GM19397 (cell line): ENCODE measurements at regions not wholly inside any gene's neighbourhood (a gene's known extent, or its start where the extent isn't known, plus 50 kb on each side); places are given as distances from the start of the nearest gene placed in this dataset.

ENCODE experiments used
- ATAC-seq: cut with Tn5 transposase; IDR thresholded peaks from one replicate; pipeline ENCODE4 v1.9.1; 2021; ENCODE audit warnings: mild to moderate bottlenecking, moderate library complexity; ENCODE audit not compliant: unreplicated experiment

DNA sequence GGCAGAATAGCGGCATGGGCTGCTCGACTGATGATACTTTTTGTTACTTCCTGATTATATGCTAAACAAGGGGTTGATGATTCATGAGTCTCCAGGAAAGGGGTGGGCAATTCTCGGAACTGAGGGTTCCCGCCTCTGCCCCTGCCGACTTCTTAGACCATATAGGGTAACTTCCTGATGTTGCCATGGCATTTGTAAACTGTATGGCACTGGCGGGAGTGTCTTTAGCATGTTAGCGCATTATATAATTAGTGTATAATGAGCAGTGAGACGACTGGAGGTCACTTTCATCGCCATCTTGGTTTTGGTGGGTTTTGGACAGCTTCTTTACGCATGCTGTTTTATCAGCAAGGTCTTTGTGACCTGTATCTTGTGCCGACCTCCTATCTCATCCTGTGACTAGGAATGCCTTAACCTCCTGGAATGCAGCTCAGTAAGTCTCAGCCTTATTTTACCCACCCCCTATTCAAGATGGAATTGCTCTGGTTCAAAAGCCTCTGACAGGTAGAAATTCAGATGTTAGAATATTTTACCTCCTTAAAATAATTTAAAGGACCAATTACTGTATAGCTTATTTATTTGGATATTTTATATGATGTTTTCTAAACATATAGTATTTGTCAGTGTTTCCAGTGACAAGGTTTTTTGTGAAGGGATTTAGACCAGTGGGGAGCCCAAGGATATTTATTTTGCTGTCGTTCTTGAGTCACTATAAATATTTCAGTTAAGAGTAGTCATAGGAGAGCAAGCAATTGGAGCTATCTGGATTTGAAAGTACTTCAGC lies 90.1 kb upstream of the PIK3CG start:
- ATAC-seq = no peak

DNA sequence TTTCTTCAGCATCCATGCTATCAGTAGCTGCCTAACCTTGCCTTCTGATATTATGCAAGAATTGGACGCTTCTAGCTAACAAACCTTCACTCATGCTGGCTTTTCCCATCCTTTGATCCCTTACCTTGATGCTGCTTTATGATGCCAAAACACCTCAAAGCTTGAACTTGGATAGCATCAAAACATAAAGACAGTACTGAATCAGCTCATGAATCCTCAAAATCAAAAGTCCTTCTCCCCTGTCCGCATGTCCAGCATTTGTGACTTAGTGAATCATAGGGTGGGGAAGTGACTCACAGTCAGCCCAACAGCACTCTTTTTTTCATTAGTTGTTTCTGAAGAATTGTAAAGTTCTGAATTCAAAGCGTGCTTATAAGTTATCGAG lies 89.5 kb upstream of the PIK3CG start:
- no peak for ATAC-seq

DNA sequence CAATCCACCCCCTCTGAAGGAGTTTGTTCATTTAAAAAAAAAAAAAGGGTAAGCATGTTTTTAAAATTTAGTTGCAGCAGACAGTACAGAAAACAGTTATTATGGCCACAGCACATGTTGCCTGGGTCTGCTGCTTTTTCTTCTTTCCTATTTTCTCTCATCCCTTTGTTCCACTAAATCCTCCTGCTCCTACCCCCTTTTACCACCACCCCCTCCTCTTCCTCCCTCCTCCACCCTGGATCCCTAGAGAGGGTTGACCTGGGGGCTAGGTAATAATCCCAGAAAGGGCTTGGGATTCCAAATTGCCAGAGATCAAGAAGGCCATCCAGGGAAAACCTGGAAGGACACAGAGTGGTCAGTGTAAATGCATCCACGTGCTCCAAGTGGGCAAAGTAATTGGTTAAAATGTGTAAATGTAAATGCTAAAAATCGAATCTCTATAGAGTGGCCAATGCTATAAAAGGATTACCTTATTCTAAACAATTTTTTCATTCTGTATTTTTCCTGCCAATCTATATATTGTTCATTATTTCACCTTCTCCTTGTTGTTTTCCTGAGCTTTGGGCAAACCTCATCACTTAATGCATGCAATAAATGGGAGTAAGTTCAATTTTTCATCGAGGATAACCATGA lies 89.0 kb upstream of the PIK3CG start:
- ATAC-seq = no peak

DNA sequence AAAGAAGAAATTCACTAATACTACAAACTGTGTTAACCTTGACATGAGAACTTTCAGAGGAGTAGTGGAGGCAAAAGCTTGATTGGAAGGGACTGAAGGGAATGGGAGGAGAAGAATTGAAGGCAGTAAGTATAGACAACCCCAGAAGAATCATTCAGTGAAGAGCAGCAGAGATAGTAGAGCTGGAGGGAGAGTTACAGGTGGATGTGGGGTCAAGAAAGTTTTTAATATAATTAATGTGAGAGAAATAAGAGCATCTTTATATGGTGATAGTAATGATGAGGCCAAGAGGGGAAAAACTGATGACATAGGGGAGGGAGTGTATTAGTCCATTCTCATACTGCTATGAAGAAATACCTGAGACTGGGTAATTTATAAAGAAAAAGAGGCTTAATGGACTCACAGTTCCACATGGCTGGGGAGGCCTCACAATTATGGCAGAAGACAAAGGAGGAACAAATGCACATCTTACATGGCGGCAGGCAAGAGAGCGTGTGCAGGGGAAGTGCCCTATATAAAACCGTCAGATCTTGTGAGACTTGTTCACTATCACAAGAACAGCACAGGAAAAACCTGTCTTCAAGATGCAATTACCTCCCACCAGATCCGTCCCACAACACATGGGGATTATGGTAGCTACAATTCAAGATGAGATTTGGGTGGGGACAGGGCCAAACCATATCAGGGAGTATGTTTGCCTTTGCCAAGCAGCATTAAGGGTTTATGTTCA lies 88.3 kb upstream of the PIK3CG start:
- no peak for ATAC-seq

DNA sequence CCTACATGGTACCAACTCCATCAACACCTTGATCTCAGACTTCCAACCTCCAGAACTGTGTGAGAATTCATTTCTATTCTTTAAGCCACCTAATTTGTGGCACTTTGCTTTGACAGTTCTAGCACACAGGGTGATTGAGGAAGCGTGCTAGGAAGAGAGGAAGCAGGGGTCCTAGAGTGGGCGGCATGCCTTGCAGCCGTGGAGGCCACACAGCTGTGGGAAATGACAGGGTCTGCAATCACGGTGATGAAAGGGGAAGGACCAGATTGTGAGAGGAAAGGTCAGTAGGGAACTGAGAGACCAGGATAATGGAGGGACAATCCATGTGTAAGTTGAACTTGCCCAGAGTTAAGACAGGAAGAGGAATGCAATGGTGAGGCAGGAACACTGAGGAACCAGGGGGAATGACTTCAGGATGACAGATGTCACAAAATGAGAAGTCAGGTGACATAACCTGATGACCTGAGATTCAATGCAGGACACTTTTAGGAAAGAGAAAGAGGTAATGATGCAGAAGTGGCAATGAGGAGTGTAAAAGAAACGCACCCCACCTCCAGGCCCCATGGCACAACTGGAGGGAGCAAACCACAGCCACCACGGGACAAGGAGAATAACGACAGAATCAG lies 87.3 kb upstream of the PIK3CG start:
- no peak for ATAC-seq

DNA sequence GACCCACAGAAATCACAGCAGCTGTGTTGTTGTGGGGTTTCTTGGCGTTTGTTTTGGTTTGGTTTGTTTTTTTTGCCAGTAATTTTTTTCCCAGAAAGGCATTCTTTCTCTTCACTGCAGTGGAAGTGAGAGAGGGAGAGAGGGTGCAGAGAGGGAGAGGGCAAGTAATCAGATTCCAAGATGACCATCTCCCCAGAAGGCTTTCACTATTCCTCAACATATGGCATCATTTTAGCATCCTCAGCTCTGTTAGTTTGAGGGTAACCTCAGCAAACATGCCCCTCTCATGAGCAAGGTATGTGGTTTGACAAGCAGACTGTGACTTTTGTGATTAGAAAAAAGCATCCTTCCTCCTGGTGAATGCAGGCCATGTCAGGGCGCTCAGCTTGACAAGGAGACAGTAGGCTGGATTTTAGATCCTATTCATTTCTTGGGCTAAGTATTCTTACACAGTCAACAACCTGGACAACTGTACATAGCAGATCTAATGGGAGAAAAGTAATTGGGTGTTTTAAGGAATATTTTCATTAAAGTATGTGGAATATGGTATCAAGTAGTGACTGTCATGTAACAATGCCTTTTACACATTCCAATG lies 86.3 kb upstream of the PIK3CG start:
- no peak for ATAC-seq

DNA sequence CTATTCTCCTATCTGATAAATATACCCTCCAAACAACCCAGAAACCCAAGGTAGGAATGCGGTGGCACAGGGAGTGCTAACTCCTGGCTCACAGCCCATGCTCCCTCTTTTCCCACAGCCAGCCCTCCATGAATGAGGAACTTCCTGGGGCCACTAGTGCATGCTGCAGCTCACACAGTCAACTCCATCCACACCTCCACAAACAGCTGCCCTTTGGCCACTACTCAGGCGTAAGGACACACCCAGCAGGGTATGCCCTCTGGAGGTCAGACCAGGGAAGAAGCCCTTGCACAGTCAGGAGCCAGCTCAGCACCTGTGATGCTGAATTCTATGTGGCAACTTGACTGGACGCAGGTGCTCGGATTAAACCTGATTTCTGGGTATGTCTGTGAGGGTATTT lies 85.2 kb upstream of the PIK3CG start:
- ATAC-seq = no peak

DNA sequence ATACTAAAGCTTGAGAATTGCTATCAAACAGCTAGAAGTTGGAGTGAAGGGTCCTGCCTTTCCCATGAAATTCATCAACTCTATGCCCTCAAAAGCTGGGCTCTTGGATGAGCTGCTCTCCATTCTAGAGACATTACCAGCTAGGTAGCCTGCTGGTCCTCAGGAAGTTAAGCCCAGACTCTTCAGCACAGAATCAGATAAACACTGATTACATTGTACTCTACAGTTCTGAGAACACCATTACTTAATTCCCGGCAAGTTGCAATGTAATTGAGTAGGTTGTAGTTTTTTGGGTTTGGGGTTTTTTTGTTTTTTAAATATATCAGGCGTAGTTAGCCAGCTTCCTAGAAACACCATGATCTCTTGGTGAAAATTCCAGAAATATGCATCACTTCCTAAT lies 84.1 kb upstream of the PIK3CG start:
- ATAC-seq = no peak

DNA sequence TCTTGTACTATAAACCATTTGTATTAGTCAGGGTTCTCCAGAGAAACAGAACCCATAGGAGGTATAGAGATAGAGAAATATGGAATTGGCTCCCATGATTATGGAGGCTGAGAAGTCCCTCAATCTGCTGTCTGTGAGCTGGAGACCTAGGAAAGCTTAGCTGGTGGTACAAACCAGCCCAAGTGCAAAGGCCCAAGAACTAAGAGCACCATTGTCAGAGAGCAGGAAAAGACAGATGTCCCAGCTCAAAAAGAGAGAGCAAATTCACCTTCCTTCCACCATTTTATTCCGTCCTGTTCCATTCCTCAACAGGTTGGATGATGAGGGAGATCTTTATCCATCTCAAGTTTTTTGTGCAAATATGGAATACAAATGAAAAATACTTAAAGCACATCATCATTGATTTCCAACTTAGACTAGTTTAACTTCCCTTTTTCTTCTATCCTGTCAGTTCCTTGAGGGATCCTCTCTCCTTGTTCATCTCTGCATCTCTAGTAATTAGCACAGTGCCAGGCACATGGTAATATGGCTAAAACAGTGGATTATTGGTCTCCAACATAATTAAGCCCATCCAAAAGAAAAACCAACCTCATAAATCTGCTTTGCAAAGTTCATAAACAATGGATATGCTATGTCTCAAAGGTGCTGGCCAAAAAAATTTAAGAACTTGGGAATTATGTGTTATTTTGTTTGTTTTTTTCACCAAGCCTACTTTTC lies 83.1 kb upstream of the PIK3CG start:
- ATAC-seq = no peak

DNA sequence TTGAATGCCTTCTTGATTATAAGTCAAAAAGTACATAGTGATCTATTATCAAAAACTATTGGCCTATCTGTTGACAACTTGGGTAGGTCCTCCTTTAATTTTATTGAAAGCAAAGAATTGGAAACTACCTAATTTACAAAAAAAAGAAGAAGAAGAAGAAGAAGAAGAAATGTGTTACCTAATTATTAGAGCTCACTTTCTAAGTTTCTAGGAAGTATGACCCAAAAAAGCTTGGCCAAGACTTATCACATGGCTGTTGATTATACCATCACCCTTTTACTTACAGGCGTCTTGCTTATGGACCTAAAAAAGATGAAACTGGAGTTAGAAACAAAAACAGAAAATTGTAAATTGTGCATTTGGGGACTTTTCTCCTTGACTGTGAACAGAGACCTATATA lies 81.8 kb upstream of the PIK3CG start:
- no peak for ATAC-seq

DNA sequence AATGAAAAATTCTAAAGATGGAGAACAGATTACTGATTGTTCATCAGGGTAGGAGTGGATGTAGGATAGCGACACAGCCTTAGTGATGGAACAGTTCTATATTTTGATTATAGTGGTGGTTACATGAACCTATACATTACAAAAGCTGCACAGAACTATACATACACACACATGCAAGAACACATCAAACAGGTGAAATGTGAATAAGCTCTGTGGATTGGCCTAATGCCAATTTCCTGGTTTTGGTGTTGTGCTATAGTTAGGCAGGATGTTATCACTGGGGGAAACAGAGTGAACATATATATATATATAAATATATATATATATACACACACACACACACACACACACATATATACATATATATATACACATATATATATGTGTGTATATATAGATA lies 76.4 kb upstream of the PIK3CG start:
- no peak for ATAC-seq

DNA sequence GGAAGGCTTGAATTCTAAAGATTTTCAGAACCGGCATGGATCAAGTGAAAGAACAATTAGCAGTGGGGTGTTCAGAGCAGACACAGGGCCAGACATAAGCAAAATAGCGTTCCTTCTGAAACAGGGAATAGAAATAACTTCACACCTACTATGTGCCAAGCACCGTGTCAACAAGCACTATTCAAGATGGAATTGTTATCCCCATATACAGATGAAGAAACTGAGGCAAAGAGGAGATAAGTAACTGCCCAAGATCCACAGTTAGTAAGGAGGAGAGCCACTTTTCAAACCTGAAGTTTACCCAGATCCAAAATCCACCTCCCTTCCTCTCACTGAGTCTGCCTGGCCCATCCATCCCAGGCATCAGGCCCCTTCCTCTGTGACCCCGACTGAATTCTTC lies 73.6 kb upstream of the PIK3CG start:
- no peak for ATAC-seq

DNA sequence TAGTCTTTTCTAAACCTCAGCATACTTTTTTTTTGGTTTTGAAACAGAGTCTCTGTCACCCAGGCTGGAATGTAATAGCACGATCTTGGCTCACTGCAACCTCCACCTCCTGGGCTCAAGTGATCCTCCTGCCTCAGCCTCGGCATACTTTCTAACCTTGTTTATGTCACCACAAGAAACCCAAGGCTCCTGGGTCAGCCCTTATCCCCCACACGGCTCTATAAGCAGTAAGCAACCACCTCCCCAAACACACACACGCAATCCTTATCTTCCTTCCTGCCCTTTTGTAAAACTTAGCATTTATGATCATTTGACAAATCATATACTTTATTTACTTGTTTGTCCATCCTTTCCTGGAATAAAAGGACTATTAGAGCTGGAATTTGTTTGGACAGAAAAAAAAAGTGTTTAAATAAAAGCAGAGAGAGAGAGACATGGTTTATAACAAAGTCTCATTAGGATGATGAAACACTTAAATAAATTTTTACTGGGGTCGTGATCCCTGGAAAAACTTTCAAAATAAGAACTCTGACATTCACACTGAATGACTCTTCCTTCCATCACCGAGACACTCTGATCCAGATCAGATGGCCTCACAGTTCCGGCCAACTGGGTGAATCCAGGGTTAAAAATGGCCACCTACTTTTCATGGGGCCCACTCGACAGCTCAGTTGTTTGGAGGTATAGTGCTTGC lies 72.7 kb upstream of the PIK3CG start:
- no peak for ATAC-seq

DNA sequence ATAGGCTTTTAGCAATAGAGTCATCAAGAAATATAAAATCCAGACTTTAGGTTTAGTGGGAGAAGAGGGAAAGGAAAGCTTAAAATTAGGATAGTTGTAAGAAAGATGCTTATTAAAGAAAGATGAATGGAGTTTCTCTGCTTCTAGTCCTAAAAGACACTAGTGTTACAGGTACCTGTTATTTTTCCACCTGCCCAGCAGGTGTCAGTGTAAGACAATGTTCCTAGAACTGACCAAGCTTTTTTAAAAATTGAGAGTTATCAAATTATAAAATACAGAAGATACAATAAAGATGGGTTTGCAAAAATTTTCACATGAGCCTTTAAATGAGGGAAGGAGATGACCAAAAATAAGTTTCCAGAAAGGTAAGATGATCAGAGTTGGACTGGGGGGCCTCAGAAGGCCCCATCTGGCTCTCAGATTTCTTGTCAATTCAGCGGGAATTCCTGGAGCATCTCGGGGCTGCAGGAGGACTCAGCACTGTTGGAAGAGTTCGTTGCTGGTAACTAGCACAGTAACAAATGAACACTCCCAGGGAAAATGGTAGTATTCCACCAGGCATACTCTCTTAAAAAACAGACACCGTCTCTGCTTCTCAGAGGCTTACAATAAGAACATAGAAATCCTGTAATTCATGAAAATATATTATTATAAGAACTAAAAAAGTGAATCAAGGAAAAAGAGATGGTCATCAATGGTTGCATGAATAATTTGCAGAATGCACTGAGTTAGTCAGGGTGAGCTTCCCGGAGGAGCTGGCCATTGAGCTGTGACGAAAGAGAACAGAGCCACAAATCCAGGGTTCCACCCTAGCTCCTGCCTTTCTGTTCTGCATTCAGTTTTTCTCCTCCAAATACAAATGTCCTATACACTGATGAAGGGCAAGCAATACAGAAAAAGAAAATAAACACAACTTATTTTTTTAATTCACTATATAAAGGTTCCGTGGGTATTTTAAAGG lies 71.8 kb upstream of the PIK3CG start:
- ATAC-seq = no peak

DNA sequence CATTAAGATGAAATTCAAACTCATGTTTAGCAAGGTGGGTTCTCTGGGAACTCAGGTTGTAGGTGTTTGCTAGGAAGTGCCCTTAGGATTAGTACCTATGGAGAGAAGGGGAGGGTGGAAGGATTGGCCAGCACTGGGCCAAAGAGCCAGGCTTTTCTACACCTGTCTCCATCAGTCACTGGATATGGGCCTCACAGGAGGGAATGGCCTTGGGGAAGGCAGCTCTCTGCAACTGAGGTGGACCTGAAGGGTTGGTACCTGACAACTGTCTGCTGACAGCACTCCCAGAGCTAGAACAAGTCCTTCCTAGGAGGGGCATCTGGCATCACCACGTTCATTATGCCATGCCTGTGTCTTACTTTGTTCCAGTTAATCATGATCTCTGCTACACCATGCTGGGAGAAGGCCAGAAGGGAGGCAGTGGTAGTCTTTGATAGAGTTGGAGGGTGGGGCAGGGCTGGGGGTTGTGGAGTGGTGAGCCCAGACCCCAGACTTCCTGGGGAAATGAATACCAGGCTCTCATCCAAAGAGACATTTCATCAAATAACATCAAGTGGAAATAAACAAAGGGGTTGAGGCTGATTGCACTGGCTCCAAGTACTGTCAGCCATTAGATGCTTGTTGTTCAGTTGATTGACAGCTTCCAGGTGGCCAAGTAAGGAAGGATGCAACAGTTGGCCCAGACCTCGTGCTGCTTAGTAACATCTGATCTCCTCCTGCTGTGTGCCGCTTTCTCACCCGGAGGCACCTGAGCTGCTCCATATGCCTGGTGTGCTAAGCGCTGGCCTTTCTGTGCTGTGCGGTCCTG lies 70.6 kb upstream of the PIK3CG start:
- no peak for ATAC-seq

DNA sequence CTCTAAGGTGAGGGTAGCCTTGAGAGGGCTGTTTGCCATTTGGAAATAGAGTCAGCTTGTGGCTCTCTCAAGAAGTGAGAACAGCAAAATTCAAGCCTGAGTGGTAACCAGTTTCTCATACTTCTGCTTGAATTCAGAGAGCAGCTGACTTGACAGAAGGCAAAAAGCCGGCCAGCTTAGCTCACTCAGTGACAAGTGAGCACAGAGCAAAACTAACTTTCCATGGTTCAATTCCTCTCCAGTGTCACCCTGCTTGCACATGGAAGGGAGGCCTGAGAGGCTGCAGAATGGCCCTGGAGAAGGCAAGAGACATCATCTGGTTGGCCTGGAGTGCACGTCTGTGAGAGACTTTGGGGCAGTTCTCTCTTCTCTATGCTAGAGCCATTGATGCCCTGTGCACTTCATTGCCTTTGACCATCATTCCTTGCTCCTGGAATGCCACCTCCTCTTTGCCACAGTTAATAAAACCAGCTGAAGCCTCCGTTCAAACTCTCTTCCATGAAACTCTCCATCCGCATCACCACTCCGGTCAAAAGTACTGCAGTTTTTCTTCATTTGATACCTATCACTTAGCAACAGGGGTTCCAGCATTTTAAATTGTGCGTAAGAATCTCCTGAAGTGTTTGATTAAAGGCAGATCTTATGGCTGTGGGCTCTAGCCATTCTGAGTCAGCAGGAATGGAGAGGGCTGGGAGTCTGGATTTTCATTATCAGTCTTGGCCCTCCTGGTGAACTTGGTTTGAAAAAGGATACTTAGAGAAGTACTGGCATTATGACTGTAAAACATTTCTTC lies 69.8 kb upstream of the PIK3CG start:
- no peak for ATAC-seq

DNA sequence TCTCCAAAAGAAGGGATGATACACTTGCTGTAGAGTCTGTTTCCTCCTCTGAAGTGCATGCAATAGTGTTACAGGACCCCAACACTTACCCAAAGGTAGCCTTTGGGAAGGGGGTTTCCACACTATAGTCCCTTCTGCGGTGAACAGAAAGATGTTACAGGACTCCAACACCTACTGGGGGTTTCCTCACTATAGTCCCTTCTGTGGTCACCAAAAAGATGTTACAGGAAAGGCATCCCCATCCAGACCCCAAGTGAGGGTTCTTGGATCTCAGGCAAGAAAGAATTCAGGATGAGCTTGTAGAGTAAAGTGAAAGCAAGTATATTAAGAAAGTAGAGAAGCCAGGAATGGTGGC lies 69.2 kb upstream of the PIK3CG start:
- ATAC-seq = no peak
